Umbilical cord (tissue), 1 donor: ENCODE measurements at regions not wholly inside any gene's neighbourhood (a gene's known extent, or its start where the extent isn't known, plus 50 kb on each side); places are given as distances from the start of the nearest gene placed in this dataset.

Source experiments
- DNase-seq: peaks from one replicate; pipeline ENCODE4 v3.0.0-alpha.2; 2015; ENCODE audit warnings: low spot score

DNA sequence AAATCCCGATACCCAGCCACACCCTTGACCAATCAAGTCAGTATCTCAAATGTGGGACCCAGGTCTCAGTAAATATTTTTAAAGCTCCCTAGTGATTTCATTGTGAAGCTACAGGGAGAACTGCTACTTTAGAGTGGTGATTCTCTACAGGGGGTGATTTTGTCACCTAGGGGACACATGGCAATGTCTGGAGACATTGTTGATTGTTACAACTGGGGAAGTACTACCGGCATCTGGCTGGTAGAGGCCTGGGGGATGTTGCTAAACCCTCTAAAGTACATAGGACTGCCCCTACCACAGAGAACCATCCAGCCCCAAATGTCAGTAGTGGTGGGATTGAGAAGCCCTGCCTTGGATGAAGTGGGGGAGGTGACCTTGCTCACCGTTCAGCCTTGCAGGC, 152.9 kb downstream of the RPS24 start:
- no peak for DNase-seq

DNA sequence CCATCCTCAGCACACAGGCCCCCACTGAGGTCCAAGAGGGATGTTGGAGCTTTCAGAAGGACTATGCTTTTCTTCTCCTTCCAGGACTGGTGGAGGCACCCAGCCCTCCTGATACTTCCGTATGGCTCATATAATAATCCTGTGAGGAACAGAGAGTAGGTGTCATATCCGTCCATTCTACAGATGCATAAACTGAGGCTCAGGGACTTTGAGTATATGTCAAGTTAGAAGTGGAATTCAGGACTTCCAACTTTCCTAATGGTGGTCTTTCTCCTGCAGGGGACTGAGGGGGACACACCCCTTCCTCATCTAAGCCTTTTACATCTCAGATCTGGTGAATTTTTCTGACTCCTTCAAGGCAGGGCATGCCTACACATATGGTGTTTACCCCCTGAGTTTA, 153.7 kb downstream of the RPS24 start:
- no peak for DNase-seq

DNA sequence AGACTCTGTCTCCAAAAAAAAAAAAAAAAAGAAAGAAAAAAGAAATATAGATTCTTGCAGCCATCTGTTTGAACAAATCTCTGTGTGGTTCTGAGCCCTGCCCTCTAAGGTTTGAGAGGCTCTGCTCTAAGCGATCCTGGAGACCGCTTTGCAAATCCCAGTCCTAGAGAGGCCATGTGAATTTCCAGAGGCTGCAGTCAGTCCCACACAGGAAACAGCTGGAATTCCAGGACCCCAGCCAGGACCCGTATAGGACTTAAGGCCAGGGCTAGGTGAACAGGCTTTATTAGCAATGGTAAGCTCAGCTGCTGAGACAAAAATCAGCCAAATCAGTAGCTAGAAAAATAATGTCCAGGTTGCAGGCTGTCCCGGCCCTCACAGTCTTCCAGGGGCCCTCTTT, 154.8 kb downstream of the RPS24 start:
- peak; percentile 77 for DNase-seq

DNA sequence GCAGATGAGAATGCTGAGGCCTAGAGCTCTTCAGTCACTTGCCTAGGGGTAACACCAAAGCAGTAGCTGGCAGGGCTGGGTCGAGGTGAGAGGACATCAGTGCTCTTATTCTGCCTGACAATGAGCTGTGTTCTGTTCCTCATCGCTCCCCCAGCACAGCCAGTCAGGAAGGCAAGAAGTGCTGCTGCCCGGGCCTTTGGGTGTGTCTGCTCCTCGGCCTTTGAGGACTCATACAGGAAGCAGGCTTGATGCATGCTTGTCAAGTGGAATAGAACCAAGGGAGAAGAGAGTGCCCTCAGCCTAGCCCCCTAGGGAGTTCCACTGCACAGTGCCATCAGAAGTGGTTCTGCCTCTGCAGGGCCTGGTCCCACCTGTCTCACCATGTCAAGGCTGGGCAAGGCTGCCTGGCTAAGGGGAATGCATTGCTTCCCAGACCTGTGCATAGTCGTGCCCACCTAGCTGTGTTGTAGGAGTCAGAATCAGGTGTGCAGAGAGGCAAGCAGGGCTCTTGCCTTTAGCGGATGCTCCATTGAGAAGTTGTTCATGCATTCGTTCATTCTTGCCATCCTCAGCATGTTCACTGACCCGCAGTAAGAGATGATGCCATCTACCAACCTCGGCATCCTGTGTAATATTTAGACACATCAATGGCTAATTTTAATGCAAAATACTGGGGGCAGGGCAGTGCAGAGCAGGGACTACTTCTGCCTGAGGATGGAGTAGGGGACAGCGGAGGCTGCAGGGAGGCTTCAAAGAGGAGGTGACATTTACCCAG, 156.6 kb downstream of the RPS24 start:
- no peak for DNase-seq

DNA sequence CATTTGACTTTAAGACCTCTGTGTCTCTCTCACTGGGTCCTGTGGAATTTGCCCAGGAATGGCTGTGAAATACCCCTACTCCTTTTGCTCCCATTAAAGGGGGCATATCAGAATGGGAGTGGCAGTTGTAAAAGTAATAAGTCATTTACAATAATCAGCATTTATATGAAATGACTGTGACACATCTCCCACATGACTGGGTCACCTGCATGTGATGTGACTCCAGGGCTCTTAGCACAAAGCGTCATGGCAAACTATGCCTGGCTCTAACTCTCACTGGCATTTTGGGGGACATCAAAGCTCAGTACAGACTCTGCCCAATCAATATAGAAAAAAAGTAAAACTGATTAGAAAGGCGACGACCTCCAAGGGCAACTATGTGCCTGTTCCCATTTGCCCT, 157.6 kb downstream of the RPS24 start:
- no peak for DNase-seq

DNA sequence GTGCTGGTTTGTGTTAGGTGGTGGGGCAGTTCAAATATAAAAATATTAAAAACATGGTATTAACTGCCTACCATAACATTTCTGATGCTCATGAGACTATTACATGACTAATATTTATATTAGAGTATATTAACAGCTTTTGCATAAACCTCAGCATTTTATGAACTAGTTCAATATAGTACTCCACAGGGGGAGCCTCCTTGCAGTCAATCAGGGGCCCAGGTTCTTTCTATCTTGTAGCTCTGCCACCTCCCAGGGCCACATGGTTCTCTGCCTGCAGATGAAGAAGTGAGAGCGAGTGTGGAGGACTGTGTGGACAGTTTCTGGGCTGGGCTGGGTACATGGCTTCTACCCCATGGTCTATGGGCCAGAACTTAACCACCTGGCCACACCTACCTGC, 159.5 kb downstream of the RPS24 start:
- DNase-seq: no peak

DNA sequence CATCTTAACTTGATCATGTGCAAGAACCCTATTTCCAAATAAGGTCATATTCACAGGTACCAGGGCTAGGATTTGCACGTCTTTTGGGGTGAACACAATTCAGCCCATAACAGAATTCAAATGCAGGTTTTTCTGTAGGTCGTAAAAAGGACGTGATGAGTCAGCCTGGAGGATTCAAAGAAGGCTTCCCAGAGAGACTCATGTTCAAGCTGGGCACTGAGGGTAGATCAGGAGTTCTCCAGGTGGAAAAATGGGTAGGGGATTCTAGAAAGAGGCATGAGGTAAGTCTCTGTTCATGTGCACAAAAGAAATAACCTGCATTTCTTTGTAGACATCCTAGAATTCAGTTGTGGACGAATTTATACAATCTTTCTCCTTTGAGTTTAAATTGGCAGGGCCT, 160.4 kb downstream of the RPS24 start:
- no peak for DNase-seq

DNA sequence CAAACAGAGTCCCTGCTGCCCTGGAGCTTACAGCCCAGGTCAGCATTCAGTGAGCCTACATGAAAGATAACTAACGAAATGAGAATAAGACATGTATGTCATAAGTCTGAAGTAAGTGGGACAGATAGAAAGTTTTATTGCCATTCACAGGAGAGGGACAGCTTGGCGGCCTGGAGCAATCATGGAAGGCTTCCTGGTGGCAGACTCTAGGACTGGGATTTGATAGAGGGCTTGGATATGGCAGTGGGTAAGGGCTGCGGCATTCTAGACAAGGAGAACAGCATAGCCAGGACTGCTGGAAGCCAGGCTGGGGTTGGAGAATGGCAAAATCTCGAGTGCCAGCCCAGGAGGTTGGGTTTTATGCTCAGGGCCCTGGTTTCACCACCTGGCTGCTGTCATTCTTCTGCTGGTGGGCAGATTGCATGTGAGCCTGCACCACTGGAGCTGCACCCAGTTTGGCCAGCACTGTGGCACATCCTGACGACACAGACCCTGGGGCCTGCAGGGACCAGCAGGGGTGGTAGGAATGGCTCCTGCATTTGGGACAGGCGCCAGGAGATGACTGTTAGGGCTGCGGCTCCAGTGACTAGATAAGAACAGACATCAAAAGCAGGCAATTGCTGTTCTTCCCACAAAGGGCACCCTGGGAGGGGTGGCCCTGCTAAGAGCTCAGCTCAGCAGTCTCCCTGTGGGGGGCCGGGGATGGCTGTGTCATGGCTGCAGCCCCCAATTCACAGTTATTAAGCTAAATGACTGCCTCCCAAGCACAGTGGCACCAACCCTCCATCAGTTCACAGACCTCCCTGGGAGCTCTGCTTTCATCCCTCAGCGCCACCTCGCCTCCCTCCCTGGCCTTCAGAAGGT, 161.1 kb downstream of the RPS24 start:
- peak; percentile 61 for DNase-seq

DNA sequence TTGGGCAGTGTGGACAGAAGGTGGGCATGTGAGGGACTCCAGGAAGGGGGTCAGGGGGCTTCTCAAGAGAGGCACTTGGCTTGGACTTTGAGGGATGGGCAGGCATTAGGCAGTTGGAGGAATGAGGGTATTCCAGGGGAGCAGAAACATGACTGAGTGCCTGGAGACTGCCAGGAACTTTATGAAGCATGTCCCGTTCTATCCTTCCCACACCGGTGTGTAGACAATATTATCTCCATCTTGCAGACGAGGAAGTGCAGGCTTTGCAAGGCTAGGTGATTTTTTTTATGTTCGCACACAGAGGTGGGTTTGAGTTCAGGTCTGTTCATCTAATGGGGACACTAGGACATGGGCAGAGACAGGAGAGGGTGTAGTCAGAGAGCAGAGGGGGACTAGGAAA, 162.7 kb downstream of the RPS24 start:
- no peak for DNase-seq

DNA sequence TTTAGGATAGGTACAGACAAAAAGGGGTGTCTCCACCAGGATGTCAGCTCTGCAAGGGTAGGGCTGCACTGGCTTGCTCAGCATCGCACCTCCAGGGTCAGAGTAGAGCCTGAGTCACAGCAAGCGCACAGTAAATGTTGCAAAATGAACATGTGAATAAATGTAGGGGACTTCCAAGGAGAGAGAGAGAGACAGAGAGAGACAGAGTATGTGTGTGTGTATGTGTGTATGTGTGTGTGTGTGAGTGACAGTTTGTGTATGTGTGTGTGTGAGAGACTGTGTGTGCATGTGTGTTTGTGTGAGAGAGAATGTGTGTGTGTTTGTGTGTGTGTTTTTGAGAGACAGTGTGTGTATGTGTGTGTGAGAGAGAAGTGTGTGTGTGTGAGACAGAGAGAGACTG, 163.3 kb downstream of the RPS24 start:
- no peak for DNase-seq

DNA sequence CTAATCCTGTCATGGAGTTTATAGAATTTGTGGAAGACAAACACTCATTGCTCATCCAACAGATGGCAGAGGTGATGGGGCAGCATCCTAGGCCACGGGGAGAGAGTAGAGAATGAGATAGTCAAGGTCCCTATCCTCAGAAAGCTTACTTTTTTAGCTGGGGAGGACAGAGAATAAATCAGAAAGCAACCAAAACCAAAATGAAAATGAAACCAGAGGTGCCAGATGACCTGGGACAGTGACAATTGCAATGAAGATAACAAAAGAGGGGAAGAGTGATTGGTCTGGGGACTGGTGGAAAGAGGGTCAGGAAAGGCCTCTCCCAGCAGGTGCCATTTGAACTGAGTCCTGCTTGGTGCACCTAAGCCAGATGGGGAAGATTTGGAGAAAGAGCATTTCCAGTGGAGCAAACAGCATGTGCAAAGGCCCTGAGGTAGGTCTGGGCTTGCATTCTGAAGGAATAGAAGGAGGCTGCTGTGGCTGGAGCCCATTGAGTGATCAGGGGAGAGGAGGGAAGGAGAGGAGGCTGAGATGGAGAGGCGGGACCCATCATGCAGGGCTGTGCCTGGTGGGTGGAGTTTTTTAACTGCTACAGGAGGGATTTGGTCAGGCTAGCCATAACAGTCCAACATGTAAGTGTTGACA, 164.1 kb downstream of the RPS24 start:
- no peak for DNase-seq

DNA sequence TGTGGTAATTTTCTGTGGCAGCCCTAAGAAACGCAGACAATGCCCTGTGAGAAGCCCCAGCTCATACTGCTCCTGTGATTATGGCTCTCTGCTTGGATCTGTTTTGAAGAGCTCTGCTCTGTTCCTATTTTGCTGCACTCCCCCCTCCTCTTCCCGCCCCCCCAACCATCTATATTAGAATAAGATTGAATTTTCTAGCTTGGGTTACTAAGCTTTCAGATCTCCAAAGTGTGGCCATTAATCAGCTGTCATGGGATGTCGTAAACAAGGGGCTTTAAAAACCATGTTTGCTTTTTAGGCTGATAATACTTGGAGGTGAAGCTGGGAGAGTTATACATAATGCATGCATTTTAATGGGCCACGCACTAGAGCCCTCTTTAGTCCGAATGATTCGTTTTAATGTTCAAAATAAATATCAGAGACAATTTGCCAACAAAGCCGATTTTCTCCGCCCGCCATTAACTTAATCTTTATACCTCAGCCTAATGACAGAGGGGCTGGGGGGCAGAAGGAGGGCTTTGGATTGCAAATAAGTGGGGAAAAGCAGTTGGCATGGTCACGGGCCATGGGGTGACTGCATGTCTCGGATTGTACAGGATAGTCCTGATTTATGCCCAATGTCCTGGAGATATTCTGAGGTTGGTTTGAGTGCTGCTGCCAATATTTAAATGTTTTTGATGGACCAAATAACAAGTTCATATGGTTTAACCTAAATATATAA, 165.5 kb downstream of the RPS24 start:
- DNase-seq: no peak

DNA sequence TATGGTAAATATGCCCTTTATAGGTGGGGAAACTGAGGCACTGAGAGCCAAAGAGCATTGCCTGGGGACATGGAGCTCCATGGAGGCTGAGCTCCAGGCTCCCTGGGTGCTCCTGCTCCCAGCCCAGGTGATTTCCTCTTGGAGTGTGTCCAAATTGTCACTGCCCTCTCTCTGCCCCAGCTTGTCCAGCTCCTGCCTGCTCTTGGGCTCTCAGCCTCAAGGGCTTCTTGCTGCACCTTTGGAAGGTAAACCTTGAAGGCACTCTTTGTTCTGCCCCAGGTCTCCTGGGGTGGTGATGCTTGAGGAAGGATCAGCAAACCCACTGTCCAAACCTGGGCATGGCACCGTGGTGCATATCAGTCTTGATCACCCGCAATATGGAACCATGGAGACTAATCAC, 166.1 kb downstream of the RPS24 start:
- DNase-seq: no peak

DNA sequence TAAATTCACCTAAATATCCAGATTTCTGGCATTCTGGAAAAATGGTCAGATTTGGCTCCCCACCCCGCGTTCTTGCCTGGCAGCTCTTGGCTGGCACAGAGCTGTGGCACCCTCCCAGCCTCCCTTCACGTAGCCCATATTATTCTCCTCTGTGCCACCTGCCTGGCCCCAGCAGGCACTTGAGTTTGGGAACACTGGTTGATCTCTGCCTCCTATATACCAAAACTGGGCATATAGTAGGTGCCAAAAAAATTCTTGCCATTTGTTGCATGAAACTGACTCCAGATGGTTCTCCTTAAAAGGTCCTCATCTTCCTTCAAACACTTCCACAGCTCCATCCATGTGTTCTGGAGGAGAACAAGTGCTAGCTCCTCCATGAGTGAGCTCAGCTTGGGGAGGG, 167.0 kb downstream of the RPS24 start:
- DNase-seq: no peak

DNA sequence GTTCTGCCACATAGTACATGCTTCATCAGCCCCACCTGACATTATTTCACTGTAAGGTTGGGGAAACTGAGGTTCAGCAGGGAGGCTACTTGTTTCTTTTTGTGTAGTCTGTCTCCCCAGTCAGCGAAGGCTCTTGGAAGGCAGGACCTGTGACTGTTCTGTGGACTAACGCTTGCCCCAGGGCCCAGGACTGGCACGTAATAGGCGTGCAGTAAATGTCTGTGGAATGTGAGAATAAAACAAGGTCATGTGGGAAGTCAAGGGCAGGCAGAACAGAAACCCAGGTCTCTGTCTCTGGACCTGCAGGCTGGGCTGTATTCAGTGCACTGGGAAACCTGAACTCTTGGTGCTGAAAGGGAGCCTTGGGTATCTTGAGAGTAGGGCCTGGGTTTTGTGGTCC, 168.7 kb downstream of the RPS24 start:
- no peak for DNase-seq

DNA sequence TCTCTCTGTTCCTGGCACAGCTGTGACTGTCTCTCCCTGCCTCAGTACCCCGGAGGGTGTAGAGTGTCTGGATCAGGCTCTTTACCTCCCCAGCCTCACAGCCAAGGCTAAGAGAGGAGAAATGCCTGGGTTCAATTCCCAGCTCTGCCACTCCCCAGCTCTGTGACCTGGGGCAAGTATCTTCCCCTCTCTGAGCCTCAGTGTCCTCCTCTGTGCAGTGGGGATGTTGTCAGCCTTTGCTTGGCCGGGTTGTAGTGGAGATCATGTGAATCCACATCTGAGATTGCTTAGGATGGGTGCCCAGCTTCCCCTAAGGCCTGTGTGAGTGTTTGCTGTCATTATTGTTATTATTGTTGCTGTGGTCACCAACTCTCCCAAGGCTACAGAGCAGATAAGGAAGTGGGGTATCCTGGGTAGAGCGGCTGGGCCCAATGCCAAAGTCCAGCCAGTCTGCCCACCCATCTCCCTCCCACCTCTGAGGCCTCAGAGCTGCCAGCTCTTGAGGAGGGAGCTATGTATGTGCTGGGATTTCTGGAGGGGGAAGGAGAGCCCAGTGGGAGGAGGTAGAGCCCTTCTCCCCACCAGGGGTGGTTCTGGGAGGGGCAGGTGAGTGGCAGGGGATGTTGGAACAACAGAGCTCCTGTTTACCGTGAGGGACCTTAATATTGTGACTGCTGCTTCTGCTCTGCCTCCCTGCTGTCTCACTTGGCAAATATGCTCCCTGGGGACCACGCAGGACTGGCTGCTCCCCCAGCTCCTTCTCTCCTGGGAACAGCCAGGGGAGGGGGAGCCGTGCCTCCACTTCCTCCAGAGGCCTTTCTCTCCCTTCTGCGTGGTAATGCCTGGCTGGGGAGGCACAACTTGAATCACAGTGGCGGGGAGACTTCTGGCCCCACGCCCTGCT, 170.5 kb downstream of the RPS24 start:
- peak; percentile 64 for DNase-seq

DNA sequence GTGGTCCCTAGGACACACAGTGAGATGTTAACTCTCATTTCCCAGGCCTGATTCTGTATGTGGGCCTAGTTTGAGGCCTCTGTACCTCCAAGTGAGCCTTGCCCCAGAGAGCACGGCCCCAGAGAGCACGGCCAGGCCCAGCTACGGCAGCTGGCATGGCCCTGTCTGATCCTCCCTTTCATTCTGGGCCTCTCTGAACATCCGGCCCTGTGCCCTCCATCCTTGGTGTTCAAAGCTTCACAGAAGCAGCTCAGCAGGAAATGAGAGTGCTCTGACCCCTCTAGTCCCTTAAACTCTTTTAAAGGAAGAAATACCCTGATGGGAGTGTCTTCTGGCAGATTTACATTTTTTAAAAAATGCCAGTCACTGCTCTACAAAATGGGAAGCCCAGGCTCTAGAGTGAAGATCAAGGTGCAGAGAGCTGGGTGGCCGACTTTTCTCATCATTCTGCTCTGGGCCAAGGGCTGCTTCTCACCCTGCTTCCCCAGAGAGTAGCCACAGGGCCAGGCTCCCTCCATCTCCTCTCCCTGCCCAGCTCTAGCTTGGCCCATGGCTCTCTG, 171.9 kb downstream of the RPS24 start:
- no peak for DNase-seq

DNA sequence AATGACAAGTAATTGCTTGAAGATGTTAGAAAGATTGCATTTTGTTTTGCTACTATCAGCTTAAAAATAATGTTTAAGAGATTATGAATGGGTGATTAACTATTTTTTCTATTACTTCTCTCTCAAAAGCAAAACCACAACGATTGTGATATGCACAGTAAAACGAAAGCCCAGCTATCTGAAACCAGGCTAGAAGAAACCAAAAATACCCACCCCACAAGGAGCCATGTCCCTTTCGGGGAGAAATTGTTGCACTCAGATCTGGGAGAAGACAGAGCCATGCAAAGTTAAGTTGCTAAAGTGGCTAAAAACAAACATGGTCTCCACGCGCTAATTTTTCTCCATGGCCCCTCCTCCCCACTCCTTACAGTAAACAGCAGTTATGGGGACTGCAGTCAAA, 173.6 kb downstream of the RPS24 start:
- no peak for DNase-seq

DNA sequence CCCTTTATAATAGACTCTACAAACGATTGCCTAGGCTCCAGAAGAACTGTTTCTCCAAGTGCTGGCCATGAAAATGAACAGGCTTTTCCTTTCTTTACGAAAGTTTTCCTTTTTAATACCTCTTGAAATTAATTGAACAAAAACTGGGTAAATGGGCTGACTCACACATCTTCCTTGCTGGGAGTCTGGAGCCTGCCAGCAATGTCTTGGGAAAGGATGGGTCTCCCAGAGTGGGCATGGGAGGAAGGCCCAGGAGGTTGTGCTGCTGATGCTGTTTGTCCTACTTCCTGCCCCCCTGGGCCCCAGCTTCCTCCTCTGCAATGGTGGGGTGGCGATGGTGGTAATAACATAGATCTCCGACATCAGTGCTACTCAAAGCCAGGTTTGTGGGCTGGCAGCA, 174.1 kb downstream of the RPS24 start:
- DNase-seq: no peak

DNA sequence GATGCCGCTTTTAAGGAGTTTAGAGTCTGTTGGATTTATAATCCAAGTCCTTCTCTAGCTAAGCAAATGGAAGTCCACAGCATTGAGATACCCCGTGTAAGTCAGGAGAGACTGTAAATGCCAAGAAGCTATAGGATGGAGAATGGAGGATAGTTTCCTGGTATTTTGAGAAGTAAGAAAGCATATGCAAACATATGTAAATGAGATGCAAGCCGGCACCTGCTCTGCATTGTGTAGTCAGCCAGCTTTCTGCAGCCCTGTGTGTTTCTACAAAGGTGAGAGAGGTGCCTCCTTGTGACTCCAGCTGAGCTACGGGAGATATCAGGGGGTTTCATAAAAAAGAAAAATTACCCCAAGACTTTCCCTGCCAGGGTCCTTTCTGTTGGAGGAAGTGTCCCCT, 176.3 kb downstream of the RPS24 start:
- DNase-seq: no peak

DNA sequence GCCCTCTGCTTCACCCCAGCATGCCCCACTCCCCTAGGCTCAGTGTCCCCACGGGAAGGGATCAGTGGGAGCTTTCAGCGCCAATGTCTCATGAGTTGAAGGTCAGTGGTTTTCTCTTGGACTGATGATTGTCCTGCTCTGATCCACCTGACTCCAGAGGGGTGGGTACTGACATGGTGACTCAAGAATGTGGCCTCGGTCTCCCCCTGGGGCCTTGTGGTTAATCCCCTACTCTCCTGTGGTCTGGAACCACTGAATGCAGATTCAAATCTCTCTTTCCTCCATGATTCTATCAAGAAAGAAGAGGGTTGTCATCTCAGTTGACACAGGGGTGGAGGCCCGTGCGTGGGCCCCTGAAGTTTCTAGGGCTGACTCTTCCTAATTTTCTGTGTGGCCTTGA, 176.9 kb downstream of the RPS24 start:
- no peak for DNase-seq
